ENCODE measurements at regions not wholly inside any gene's neighbourhood (a gene's known extent, or its start where the extent isn't known, plus 50 kb on each side); places are given as distances from the start of the nearest gene placed in this dataset.
"Not testable (repeated sequence)": the region's sequence is repeated elsewhere in the genome, so short reads cannot be mapped to it uniquely, and the experiment has no call there.

- H3K9me2 ChIP-seq (ENCODE audit: insufficient read depth) = no peaks in the 10 kb centered on the region
- no peak for DNase-seq
- TF ChIP-seq EZH2phosphoT487 (IDR thresholded peaks at IDR 0.05; ENCODE audit: insufficient read depth, low read depth) = no peak
- no peak for TF ChIP-seq EZH2 (IDR thresholded peaks at IDR 0.05; ENCODE audit: insufficient read depth, poor library complexity, severe bottlenecking)
- WGBS, 2 experiments (ENCODE audit: low coverage in 1 of 2, low lambda C conversion rate in 2 of 2, missing lambda C conversion rate in 2 of 2) = 53 to 56% methylated on average over 2 of the region's 2 CpGs
- 0 out of 2 replicates have a peak, but pooled peaks cover 5% of the 10 kb centered on the region for H3F3A ChIP-seq (ENCODE audit: insufficient read depth)
- H3K79me2 ChIP-seq (ENCODE audit: insufficient read depth) = no peaks in the 10 kb centered on the region
- H3K27me3 ChIP-seq (replicated peaks; ENCODE audit: insufficient read depth) = no peaks in the 10 kb centered on the region
- no peak overlapping the region for H3K4me2 ChIP-seq (ENCODE audit: unreplicated experiment)
- H2AFZ ChIP-seq = 0 out of 2 replicates have a peak overlapping the region, but pooled peaks have one; percentile 33
- H3K9me3 ChIP-seq (ENCODE audit: low read depth) = no peaks in the 10 kb centered on the region
- H4K20me1 ChIP-seq (ENCODE audit: insufficient read depth) = no peaks in the 10 kb centered on the region
- no peak overlapping the region for H3K9ac ChIP-seq
- no peak overlapping the region for H3K4me3 ChIP-seq
- H3K4me1 ChIP-seq (ENCODE audit: insufficient read depth) = 0 out of 2 replicates have a peak, but pooled peaks cover 5% of the 10 kb centered on the region
- no peak overlapping the region for H3K27ac ChIP-seq
- in situ Hi-C loops (cut with MboI) = no loop called here
- no peaks in the 10 kb centered on the region; the same call in 1 of the 2 replicates for H3K36me3 ChIP-seq (ENCODE audit: low read depth)
These were observed 586.2 kb upstream of the CITED2 start for GRCh38 chr6:139960671-139961070.

GRCh38 chr6:139955366-139956155 lies 581.1 kb upstream of the CITED2 start:
- H3K79me2 ChIP-seq (ENCODE audit: insufficient read depth) = no peaks in the 10 kb centered on the region
- no peak overlapping the region for H3K4me2 ChIP-seq (ENCODE audit: unreplicated experiment)
- peaks cover 7% of the 10 kb centered on the region for H3K9me3 ChIP-seq (ENCODE audit: low read depth)
- H3K27me3 ChIP-seq (replicated peaks; ENCODE audit: insufficient read depth) = no peaks in the 10 kb centered on the region
- H3K9ac ChIP-seq = no peak overlapping the region
- H3K36me3 ChIP-seq (ENCODE audit: low read depth) = no peaks in the 10 kb centered on the region
- H3K4me3 ChIP-seq = no peak overlapping the region
- WGBS, 2 experiments (ENCODE audit: low coverage in 1 of 2, low lambda C conversion rate in 2 of 2, missing lambda C conversion rate in 2 of 2) = 92 to 93% methylated on average over 2 of the region's 2 CpGs
- DNase-seq = no peak
- H2AFZ ChIP-seq = no peak overlapping the region
- H3K9me2 ChIP-seq (ENCODE audit: insufficient read depth) = no peaks in the 10 kb centered on the region
- H3F3A ChIP-seq (ENCODE audit: insufficient read depth) = no peaks in the 10 kb centered on the region
- H3K4me1 ChIP-seq (ENCODE audit: insufficient read depth) = no peaks in the 10 kb centered on the region
- in situ Hi-C loops (cut with MboI) = no loop called here
- H4K20me1 ChIP-seq (ENCODE audit: insufficient read depth) = no peaks in the 10 kb centered on the region
- no peak overlapping the region for H3K27ac ChIP-seq
- TF ChIP-seq EZH2 (IDR thresholded peaks at IDR 0.05; ENCODE audit: insufficient read depth, poor library complexity, severe bottlenecking) (no peak), EZH2phosphoT487 (IDR thresholded peaks at IDR 0.05; ENCODE audit: insufficient read depth, low read depth) (no peak)

GRCh38 chr6:139954463-139955071 lies 580.1 kb upstream of the CITED2 start:
- in situ Hi-C loops (cut with MboI) = no loop called here

GRCh38 chr6:139953780-139954179 lies 579.3 kb upstream of the CITED2 start:
- H3F3A ChIP-seq (ENCODE audit: insufficient read depth); H4K20me1 ChIP-seq (ENCODE audit: insufficient read depth); H3K4me2 ChIP-seq (ENCODE audit: unreplicated experiment); in situ Hi-C loops (cut with MboI); H3K79me2 ChIP-seq (ENCODE audit: insufficient read depth); H3K4me1 ChIP-seq (ENCODE audit: insufficient read depth); H3K9me3 ChIP-seq (ENCODE audit: low read depth); H3K27ac ChIP-seq; H3K36me3 ChIP-seq (ENCODE audit: low read depth); H3K9me2 ChIP-seq (ENCODE audit: insufficient read depth); H3K9ac ChIP-seq; H2AFZ ChIP-seq; H3K4me3 ChIP-seq; DNase-seq; H3K27me3 ChIP-seq (replicated peaks; ENCODE audit: insufficient read depth): not testable (repeated sequence)
- WGBS, 2 experiments (ENCODE audit: low coverage in 1 of 2, low lambda C conversion rate in 2 of 2, missing lambda C conversion rate in 2 of 2) = 78 to 82% methylated on average over 11 of the region's 11 CpGs

More at GRCh38 chr6:139954463-139955071, 580.1 kb upstream of the CITED2 start:
- H4K20me1 ChIP-seq (ENCODE audit: insufficient read depth) = no peaks in the 10 kb centered on the region
- no peaks in the 10 kb centered on the region for H3F3A ChIP-seq (ENCODE audit: insufficient read depth)
- no peaks in the 10 kb centered on the region for H3K36me3 ChIP-seq (ENCODE audit: low read depth)
- no peaks in the 10 kb centered on the region for H3K79me2 ChIP-seq (ENCODE audit: insufficient read depth)
- no peaks in the 10 kb centered on the region for H3K9me2 ChIP-seq (ENCODE audit: insufficient read depth)
- H3K4me1 ChIP-seq (ENCODE audit: insufficient read depth) = no peaks in the 10 kb centered on the region
- no peak overlapping the region for H2AFZ ChIP-seq
- no peak overlapping the region for H3K27ac ChIP-seq
- TF ChIP-seq EZH2phosphoT487 (IDR thresholded peaks at IDR 0.05; ENCODE audit: insufficient read depth, low read depth) = no peak
- TF ChIP-seq EZH2 (IDR thresholded peaks at IDR 0.05; ENCODE audit: insufficient read depth, poor library complexity, severe bottlenecking) = no peak
- DNase-seq = no peak
- no peak overlapping the region for H3K4me3 ChIP-seq
- no peak overlapping the region for H3K9ac ChIP-seq
- H3K27me3 ChIP-seq (replicated peaks; ENCODE audit: insufficient read depth) = no peaks in the 10 kb centered on the region
- H3K4me2 ChIP-seq (ENCODE audit: unreplicated experiment) = no peak overlapping the region
- H3K9me3 ChIP-seq (ENCODE audit: low read depth) = peaks cover 7% of the 10 kb centered on the region

Data from GM23248 (cell line).